Neuronal stem cell (in vitro differentiated cells): ENCODE measurements at regions not wholly inside any gene's neighbourhood (a gene's known extent, or its start where the extent isn't known, plus 50 kb on each side); places are given as distances from the start of the nearest gene placed in this dataset.

ENCODE experiments used
- DNase-seq: peaks from one replicate; pipeline ENCODE4 v3.0.0-alpha.2; 2013; ENCODE audit warnings: low spot score
- H2AFZ ChIP-seq: one replicate; pipeline ENCODE4 v1.6.1; 2013; ENCODE audit warnings: mild to moderate bottlenecking, low read length, inconsistent platforms
- H2AK5ac ChIP-seq: 2 replicates; pipeline ENCODE4 v1.6.1; 2013; ENCODE audit warnings: low read depth, mild to moderate bottlenecking, inconsistent platforms, low read length, moderate library complexity, mixed read lengths
- H2BK120ac ChIP-seq: 2 replicates; pipeline ENCODE4 v1.6.1; 2013; ENCODE audit warnings: low read depth, mild to moderate bottlenecking, inconsistent platforms, low read length, moderate library complexity, mixed read lengths
- H2BK12ac ChIP-seq: one replicate; pipeline ENCODE4 v1.6.1; 2013; ENCODE audit warnings: low read length, inconsistent platforms
- H2BK15ac ChIP-seq: 2 replicates; pipeline ENCODE4 v1.6.1; 2013; ENCODE audit warnings: mild to moderate bottlenecking, low read length, inconsistent platforms, mixed read lengths
- H2BK5ac ChIP-seq: one replicate; pipeline ENCODE4 v1.6.1; 2013; ENCODE audit warnings: inconsistent platforms, mild to moderate bottlenecking, low read length, moderate library complexity
- H3K14ac ChIP-seq: one replicate; pipeline ENCODE4 v1.6.1; 2013; ENCODE audit warnings: low read length, inconsistent platforms
- H3K18ac ChIP-seq: 2 replicates; pipeline ENCODE4 v1.6.1; 2013; ENCODE audit warnings: low read length, inconsistent platforms
- H3K23ac ChIP-seq: 2 replicates; pipeline ENCODE4 v1.6.1; 2013; ENCODE audit warnings: low read depth, mild to moderate bottlenecking, mixed read lengths, low read length, inconsistent platforms; ENCODE audit not compliant: poor library complexity
- H3K27ac ChIP-seq: replicated peaks from 3 replicates; pipeline ENCODE4 v1.5.1; 2013; ENCODE audit warnings: low read length, inconsistent platforms
- H3K27me3 ChIP-seq, 3 experiments: 2 replicates each; pipeline ENCODE4 v1.6.1; 2013; ENCODE audit warnings: low read length in 3 of 3, mild to moderate bottlenecking in 2 of 3, inconsistent platforms in 1 of 3, low read depth in 1 of 3, mixed read lengths in 1 of 3, moderate library complexity in 1 of 3; ENCODE audit not compliant: control insufficient read depth in 3 of 3, insufficient read depth in 3 of 3
- H3K36me3 ChIP-seq, 2 donors: replicated peaks in 1 of 2; 2 replicates each; pipeline ENCODE4 v1.6.1; 2013; ENCODE audit warnings: low read length in 2 of 2; ENCODE audit not compliant: control insufficient read depth in 2 of 2, insufficient read depth in 2 of 2
- H3K4ac ChIP-seq: 2 replicates; pipeline ENCODE4 v1.6.1; 2013; ENCODE audit warnings: inconsistent platforms, mild to moderate bottlenecking, low read length, moderate library complexity
- H3K4me1 ChIP-seq, 2 donors: 1 replicate in 1 of 2; 2 replicates in 1 of 2; pipeline ENCODE4 v1.6.1; 2013; ENCODE audit warnings: low read length in 2 of 2, low read depth in 1 of 2; ENCODE audit not compliant: control insufficient read depth in 2 of 2, insufficient read depth in 1 of 2
- H3K4me2 ChIP-seq: one replicate; pipeline ENCODE4 v1.6.1; 2013; ENCODE audit warnings: mild to moderate bottlenecking, low read length, inconsistent platforms; ENCODE audit not compliant: insufficient read depth, poor library complexity, severe bottlenecking
- H3K4me3 ChIP-seq, 2 donors: 2 replicates each; pipeline ENCODE4 v1.5.1; 2013; ENCODE audit warnings: low read length in 2 of 2, mild to moderate bottlenecking in 2 of 2, inconsistent platforms in 1 of 2, moderate library complexity in 1 of 2
- H3K79me1 ChIP-seq: one replicate; pipeline ENCODE4 v1.6.1; 2013; ENCODE audit warnings: low read depth, mild to moderate bottlenecking, inconsistent platforms, low read length, moderate library complexity
- H3K9ac ChIP-seq: one replicate; pipeline ENCODE4 v1.6.1; 2013; ENCODE audit warnings: mild to moderate bottlenecking, low read depth, low read length, inconsistent platforms; ENCODE audit not compliant: poor library complexity
- H3K9me3 ChIP-seq, 2 donors: replicated peaks in 1 of 2; 2 replicates each; pipeline versions ENCODE3 to v1.6.1; 2013; ENCODE audit warnings: low read length in 2 of 2, mild to moderate bottlenecking in 2 of 2, inconsistent platforms in 1 of 2, low read depth in 1 of 2, mixed read lengths in 1 of 2, moderate library complexity in 1 of 2; ENCODE audit not compliant: control insufficient read depth in 2 of 2, insufficient read depth in 1 of 2
- H4K8ac ChIP-seq: one replicate; pipeline ENCODE4 v1.6.1; 2013; ENCODE audit warnings: low read depth, mild to moderate bottlenecking, inconsistent platforms, low read length, moderate library complexity
- H4K91ac ChIP-seq: one replicate; pipeline ENCODE4 v1.6.1; 2013; ENCODE audit warnings: low read length, low read depth, mild to moderate bottlenecking, inconsistent platforms; ENCODE audit not compliant: poor library complexity
- WGBS, 2 donors: extraction: QIAGEN DNeasy Blood & Tissue Kit; methylation state at CpG; one replicate each; pipeline ENCODE4 v1.1.7; 2013; ENCODE audit warnings: missing lambda C conversion rate in 2 of 2, mixed read lengths in 1 of 2; ENCODE audit not compliant: insufficient read length in 2 of 2, insufficient replicate concordance in 1 of 2; ENCODE audit errors: extremely low coverage in 2 of 2; 5-methylcytosine and 5-hydroxymethylcytosine counted together

DNA sequence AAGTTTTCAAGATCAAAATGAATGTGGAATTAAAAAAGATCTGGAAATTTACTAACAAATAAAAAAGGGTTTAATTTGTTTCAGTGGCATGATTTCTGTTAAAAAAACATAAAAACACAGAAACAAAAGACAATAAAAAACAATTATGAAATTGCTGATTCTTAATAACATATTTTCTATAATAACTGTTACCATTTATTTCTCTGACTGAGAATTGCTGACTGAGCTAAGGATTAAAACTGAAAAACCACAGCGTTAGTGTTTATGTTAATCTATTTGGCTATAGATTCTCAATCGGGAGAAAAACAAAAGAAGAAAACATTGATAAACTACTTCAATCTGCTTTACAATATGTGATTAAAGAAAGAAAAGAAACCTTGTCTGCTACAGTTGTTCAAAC is 678.6 kb upstream of the ZEB2 start:
- no CpG with 5 or more reads among the region's 2 CpGs for WGBS, 2 donors

DNA sequence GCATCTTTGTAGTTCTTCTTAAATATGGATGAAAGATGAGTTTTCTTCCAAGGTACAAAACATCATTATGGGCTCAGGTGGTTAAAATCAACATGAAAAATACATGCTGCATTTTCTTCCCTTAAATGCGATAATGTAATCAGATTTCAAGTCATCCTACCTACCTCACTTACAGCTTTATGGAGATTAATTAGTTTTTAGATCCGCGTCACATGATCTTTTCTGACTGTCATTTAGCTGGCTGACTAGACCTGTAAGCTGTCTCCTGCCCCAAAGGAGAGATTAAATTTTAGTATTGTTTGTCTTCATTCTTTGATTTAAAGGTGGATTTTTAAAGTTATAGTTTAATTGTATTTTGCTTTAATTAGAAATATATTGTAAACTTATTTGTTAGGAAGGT is 678.0 kb upstream of the ZEB2 start:
- no peak overlapping the region for H4K91ac ChIP-seq
- no peak for DNase-seq
- no peak overlapping the region for H2BK15ac ChIP-seq
- H4K8ac ChIP-seq = no peak overlapping the region
- H2AK5ac ChIP-seq = no peak overlapping the region
- no peak overlapping the region for H3K4me3 ChIP-seq
- H3K9me3 ChIP-seq = no peaks in the 10 kb centered on the region
- peaks cover 4 to 7% of the 10 kb centered on the region in 2 donors for H3K4me1 ChIP-seq
- WGBS, 2 donors = no CpG with 5 or more reads among the region's 3 CpGs
- H2BK5ac ChIP-seq = no peak overlapping the region
- no peak overlapping the region for H3K14ac ChIP-seq
- no peak overlapping the region for H3K9ac ChIP-seq
- H2BK12ac ChIP-seq = no peak overlapping the region
- H3K4ac ChIP-seq = no peak overlapping the region
- no peak overlapping the region for H3K27ac ChIP-seq
- no peak overlapping the region for H3K18ac ChIP-seq
- H2BK120ac ChIP-seq = no peak overlapping the region
- no peak overlapping the region for H3K4me2 ChIP-seq
- H3K36me3 ChIP-seq = no peaks in the 10 kb centered on the region
- H2AFZ ChIP-seq = no peak overlapping the region
- no peaks in the 10 kb centered on the region for H3K79me1 ChIP-seq
- no peaks in the 10 kb centered on the region for H3K27me3 ChIP-seq
- H3K23ac ChIP-seq = no peak overlapping the region

More for the DNA sequence above, 678.6 kb upstream of the ZEB2 start:
- H4K91ac ChIP-seq = no peak overlapping the region
- H3K9me3 ChIP-seq = no peaks in the 10 kb centered on the region
- H3K4ac ChIP-seq = no peak overlapping the region
- no peak overlapping the region for H2BK15ac ChIP-seq
- H2AK5ac ChIP-seq = no peak overlapping the region
- H3K9ac ChIP-seq = no peak overlapping the region
- no peak overlapping the region for H4K8ac ChIP-seq
- no peak overlapping the region for H3K27ac ChIP-seq
- no peak for DNase-seq
- H3K14ac ChIP-seq = no peak overlapping the region
- no peak overlapping the region for H3K4me3 ChIP-seq
- no peaks in the 10 kb centered on the region for H3K79me1 ChIP-seq
- H2AFZ ChIP-seq = peak overlapping the region; percentile 48
- no peaks in the 10 kb centered on the region for H3K36me3 ChIP-seq
- no peak overlapping the region for H3K23ac ChIP-seq
- H3K18ac ChIP-seq = no peak overlapping the region
- peaks cover 4 to 7% of the 10 kb centered on the region in 2 donors for H3K4me1 ChIP-seq
- H3K4me2 ChIP-seq = no peak overlapping the region
- no peak overlapping the region for H2BK120ac ChIP-seq
- no peaks in the 10 kb centered on the region for H3K27me3 ChIP-seq
- H2BK12ac ChIP-seq = no peak overlapping the region
- no peak overlapping the region for H2BK5ac ChIP-seq

DNA sequence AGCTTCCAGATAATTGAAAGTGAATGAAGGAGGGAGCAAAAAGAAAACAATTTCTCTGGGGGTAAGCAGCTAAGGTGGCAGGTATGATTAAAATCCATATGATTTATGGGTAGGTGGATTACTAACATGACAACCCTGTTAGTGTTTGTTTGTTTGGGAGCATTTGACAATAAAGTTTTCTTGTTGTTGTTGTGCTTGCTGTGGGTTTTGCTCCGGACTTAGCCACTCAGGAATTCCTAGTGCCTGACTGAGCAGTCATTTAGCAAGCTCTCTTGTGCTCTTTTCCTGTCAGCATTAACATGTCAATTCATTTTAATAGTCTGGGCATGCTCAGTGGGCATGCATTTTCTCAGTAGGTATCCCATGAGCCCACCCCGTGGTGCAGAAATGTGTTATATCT is 674.8 kb upstream of the ZEB2 start:
- H3K27me3 ChIP-seq = no peaks in the 10 kb centered on the region
- H3K4me1 ChIP-seq = peaks cover 0 to 4% of the 10 kb centered on the region in 2 donors
- WGBS, 2 donors = no CpG with 5 or more reads among the region's 2 CpGs
- no peak overlapping the region for H3K27ac ChIP-seq
- no peak overlapping the region for H2AK5ac ChIP-seq
- H3K9me3 ChIP-seq = no peaks in the 10 kb centered on the region
- H4K91ac ChIP-seq = no peak overlapping the region
- peak overlapping the region; percentile 51 for H2AFZ ChIP-seq
- no peak overlapping the region for H3K9ac ChIP-seq
- no peak for DNase-seq
- no peak overlapping the region for H3K18ac ChIP-seq
- no peak overlapping the region for H2BK12ac ChIP-seq
- no peak overlapping the region for H2BK5ac ChIP-seq
- H3K36me3 ChIP-seq = no peaks in the 10 kb centered on the region
- no peak overlapping the region for H3K4ac ChIP-seq
- peak overlapping the region; percentile 11 for H3K4me2 ChIP-seq
- H3K23ac ChIP-seq = no peak overlapping the region
- no peak overlapping the region for H3K4me3 ChIP-seq
- no peak overlapping the region for H4K8ac ChIP-seq
- no peak overlapping the region for H2BK120ac ChIP-seq
- H3K14ac ChIP-seq = no peak overlapping the region
- no peaks in the 10 kb centered on the region for H3K79me1 ChIP-seq
- no peak overlapping the region for H2BK15ac ChIP-seq

DNA sequence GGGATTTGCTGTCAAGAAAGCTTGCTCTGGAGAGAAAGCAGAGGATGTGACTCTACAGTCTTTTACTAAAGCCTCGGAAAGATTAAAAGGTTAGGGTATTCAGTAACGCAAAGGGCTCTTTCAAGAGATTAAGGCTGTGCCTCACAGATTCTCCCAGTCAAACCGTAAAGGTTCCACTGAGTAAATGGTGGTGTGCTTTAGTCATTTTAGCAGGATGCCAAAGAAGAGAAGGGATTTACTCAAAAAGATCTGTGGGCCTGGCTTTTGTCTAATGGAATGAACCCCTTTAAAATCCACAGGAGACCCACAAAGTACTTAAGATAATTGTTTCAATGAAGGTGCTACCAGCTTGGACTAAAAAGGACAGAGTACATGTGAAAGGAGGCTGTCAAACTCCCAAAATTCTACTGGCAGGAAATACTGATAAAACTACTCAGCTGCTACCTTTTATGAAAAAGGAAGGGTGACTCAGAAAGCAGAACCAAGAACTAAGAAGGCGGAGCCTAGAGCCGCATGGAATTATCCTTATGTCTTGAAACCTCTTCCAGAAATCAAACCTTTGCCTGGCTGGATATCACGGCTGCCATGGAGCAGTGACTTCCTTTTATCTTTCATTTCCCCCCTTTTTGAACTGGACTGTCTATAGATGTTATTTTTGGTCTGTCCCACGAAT is 670.2 kb upstream of the ZEB2 start:
- H2BK15ac ChIP-seq = no peak overlapping the region
- H3K4me1 ChIP-seq = peaks cover 0 to 2% of the 10 kb centered on the region in 2 donors
- peaks cover 0 to 7% of the 10 kb centered on the region in 2 donors for H3K9me3 ChIP-seq
- H3K14ac ChIP-seq = no peak overlapping the region
- H4K8ac ChIP-seq = no peak overlapping the region
- H3K36me3 ChIP-seq = no peaks in the 10 kb centered on the region
- no peak overlapping the region for H3K18ac ChIP-seq
- H2BK12ac ChIP-seq = no peak overlapping the region
- no peak overlapping the region for H3K4ac ChIP-seq
- no peak overlapping the region for H2BK5ac ChIP-seq
- no peaks in the 10 kb centered on the region for H3K27me3 ChIP-seq
- peak; percentile 24 for DNase-seq
- no peaks in the 10 kb centered on the region for H3K79me1 ChIP-seq
- H3K27ac ChIP-seq = peak overlapping the region; percentile 52
- H3K23ac ChIP-seq = no peak overlapping the region
- H2AFZ ChIP-seq = peak overlapping the region; percentile 21
- no CpG with 5 or more reads among the region's 7 CpGs for WGBS, 2 donors
- no peak overlapping the region for H3K4me2 ChIP-seq
- H3K4me3 ChIP-seq = no peak overlapping the region
- no peak overlapping the region for H2BK120ac ChIP-seq
- H3K9ac ChIP-seq = no peak overlapping the region
- no peak overlapping the region for H2AK5ac ChIP-seq
- H4K91ac ChIP-seq = no peak overlapping the region
